HG03432 (cell line): ENCODE measurements at regions not wholly inside any gene's neighbourhood (a gene's known extent, or its start where the extent isn't known, plus 50 kb on each side); places are given as distances from the start of the nearest gene placed in this dataset.

ENCODE experiments used
- ATAC-seq: cut with Tn5 transposase; IDR thresholded peaks from one replicate; pipeline ENCODE4 v1.9.1; 2021; ENCODE audit warnings: mild to moderate bottlenecking, moderate library complexity; ENCODE audit not compliant: unreplicated experiment

GRCh38 chr10:52682766-52683165 is 89.8 kb downstream of the MBL2 start:
- no peak for ATAC-seq

GRCh38 chr10:52683776-52684175 is 88.8 kb downstream of the MBL2 start:
- no peak for ATAC-seq

- ATAC-seq, result no peak
Measured at GRCh38 chr10:52688899-52689298, 83.7 kb downstream of the MBL2 start.

GRCh38 chr10:52696232-52696631 is 76.4 kb downstream of the MBL2 start:
- no peak for ATAC-seq

GRCh38 chr10:52701647-52702046 is 70.9 kb downstream of the MBL2 start:
- ATAC-seq, result no peak

- ATAC-seq, result no peak
Measured at GRCh38 chr10:52703451-52703850, 69.1 kb downstream of the MBL2 start.

- ATAC-seq, result no peak
Measured at GRCh38 chr10:52703898-52704297, 68.7 kb downstream of the MBL2 start.

GRCh38 chr10:52706332-52707070 is 66.1 kb downstream of the MBL2 start:
- no peak for ATAC-seq
